Testis (tissue), 2 donors: ENCODE measurements at regions not wholly inside any gene's neighbourhood (a gene's known extent, or its start where the extent isn't known, plus 50 kb on each side); places are given as distances from the start of the nearest gene placed in this dataset.

ENCODE experiments used
- DNase-seq: peaks from one replicate; pipeline ENCODE4 v3.0.0-alpha.2; 2019
- H3K27ac ChIP-seq, 2 donors: fragments of 200-600 bp; sonication (generic); one replicate each; pipeline ENCODE4 v1.5.1; 2019
- H3K27me3 ChIP-seq: fragments of 200-600 bp; sonication (generic); one replicate; pipeline ENCODE4 v1.5.1; 2019
- H3K36me3 ChIP-seq: fragments of 200-600 bp; sonication (generic); one replicate; pipeline ENCODE4 v1.5.1; 2017; ENCODE audit warnings: low read depth; ENCODE audit errors: missing control alignments
- H3K4me1 ChIP-seq: fragments of 200-600 bp; sonication (generic); one replicate; pipeline ENCODE4 v1.5.1; 2019
- H3K4me3 ChIP-seq, 2 donors: fragments of 200-600 bp; sonication (generic); one replicate each; pipeline ENCODE4 v1.5.1; 2017 to 2019
- H3K9me3 ChIP-seq: fragments of 200-600 bp; sonication (generic); one replicate; pipeline ENCODE4 v1.5.1; 2017
- POLR2A ChIP-seq: fragments of 450-650 bp; IDR thresholded peaks from one replicate; pipeline ENCODE4 v1.6.1; 2017; ENCODE audit warnings: antibody characterized with exemption, mild to moderate bottlenecking, moderate library complexity
- WGBS, 2 donors: methylation state at CpG; one replicate each; pipeline ENCODE4 v1.1.5; 2018; 5-methylcytosine and 5-hydroxymethylcytosine counted together
- intact Hi-C: fragments of 100-400 bp; cut with DNase I; formaldehyde crosslinking; loops from one replicate; pipeline ENCODE4 v1.15.1; 2023; ENCODE audit warnings: low total_unique reads
- TF ChIP-seq, protein P1 (sequence below), 3 experiments: fragments of 450-650 bp in 2 of 3; fragments of 200-600 bp in 1 of 3; sonication (generic) in 1 of 3; IDR thresholded peaks; one replicate each; pipeline ENCODE4 v1.5.1; 2016 to 2019; ENCODE audit warnings: antibody characterized with exemption in 3 of 3, mild to moderate bottlenecking in 2 of 3, moderate library complexity in 1 of 3

DNA sequence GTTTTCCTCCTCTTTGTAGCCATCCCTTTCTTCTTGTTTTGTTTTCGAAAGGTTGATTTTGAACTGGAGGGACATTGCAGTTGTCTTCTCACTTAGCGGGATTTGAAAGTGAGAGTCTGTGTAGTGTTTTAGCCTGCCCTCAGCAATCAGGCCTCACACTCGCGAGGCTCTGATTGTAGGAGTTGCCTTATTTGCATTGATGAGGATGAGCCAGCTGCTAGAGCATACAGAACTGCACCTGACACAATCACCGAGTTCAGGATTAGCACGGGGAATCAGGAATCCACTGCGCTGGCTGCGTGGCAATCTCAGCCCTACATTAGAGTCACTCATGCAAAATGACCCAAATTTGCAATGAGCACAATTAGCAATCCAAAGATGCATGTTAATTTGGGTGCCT, 122.5 kb upstream of the TMEM161B start:
- intact Hi-C loops: no loop called here
- peaks cover 4% of the 10 kb centered on the region for H3K4me1 ChIP-seq
- DNase-seq: no peak
- no peak overlapping the region for H3K27ac ChIP-seq
- no peaks in the 10 kb centered on the region for H3K27me3 ChIP-seq
- H3K9me3 ChIP-seq: no peaks in the 10 kb centered on the region
- no peak overlapping the region for H3K4me3 ChIP-seq
- no peaks in the 10 kb centered on the region for H3K36me3 ChIP-seq
- no peak for TF ChIP-seq POLR2A
- TF ChIP-seq, protein P1, sequence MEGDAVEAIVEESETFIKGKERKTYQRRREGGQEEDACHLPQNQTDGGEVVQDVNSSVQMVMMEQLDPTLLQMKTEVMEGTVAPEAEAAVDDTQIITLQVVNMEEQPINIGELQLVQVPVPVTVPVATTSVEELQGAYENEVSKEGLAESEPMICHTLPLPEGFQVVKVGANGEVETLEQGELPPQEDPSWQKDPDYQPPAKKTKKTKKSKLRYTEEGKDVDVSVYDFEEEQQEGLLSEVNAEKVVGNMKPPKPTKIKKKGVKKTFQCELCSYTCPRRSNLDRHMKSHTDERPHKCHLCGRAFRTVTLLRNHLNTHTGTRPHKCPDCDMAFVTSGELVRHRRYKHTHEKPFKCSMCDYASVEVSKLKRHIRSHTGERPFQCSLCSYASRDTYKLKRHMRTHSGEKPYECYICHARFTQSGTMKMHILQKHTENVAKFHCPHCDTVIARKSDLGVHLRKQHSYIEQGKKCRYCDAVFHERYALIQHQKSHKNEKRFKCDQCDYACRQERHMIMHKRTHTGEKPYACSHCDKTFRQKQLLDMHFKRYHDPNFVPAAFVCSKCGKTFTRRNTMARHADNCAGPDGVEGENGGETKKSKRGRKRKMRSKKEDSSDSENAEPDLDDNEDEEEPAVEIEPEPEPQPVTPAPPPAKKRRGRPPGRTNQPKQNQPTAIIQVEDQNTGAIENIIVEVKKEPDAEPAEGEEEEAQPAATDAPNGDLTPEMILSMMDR (IDR thresholded peaks at IDR 0.05): no peak
- WGBS, 2 donors: 70 to 83% methylated on average over 8 of the region's 8 CpGs

DNA sequence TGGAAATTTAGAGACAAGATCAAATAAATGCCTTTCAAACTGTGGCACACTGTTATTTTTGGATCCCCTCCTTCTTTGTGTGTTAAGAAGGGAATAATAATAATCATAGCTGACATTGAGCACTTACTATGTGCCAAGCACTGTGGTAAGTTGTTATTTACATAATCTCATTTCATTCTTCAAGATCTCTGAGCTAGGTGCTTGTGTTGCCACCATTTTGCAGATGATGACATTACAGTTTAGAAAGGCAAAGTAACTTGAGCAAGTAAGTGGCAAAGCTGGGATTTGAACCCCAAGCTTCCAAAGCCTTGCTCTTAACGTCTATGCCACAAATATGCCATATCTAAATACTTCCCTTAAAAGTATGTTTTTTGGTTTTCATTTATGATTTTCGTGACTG, 121.8 kb upstream of the TMEM161B start:
- WGBS, 2 donors: 82 to 89% methylated on average over 2 of the region's 2 CpGs
- DNase-seq: no peak
- intact Hi-C loops: no loop called here
- Histone ChIP-seq H3K4me3 (no peak overlapping the region), H3K27ac (no peak overlapping the region), H3K4me1 (peaks cover 4% of the 10 kb centered on the region), H3K36me3 (no peaks in the 10 kb centered on the region), H3K9me3 (no peaks in the 10 kb centered on the region), H3K27me3 (no peaks in the 10 kb centered on the region)
- TF ChIP-seq POLR2A: no peak
- TF ChIP-seq, protein P1 (IDR thresholded peaks at IDR 0.05): no peak

DNA sequence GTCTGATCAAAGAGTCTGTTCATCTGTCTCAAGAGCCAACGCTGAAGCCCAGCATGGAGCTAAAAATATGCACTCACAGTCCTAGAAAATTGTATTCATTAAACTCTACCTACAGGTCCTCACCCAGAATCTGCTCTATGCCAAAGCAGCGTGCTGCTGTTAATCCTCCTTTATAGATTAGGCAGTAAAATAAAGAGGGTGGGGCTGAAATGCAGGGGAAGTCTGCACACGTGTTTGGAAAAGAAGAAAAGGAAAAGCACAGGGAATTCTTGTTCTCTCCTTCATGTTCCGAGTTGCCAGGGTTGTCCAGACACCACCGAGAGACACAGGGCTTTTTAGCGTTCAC, 121.4 kb upstream of the TMEM161B start:
- intact Hi-C loops: no loop called here
- 69 to 71% methylated on average over 6 of the region's 6 CpGs for whole genome bisulfite sequencing, 2 donors
- H3K4me1 ChIP-seq: peaks cover 4% of the 10 kb centered on the region
- no peaks in the 10 kb centered on the region for H3K36me3 ChIP-seq
- no peaks in the 10 kb centered on the region for H3K9me3 ChIP-seq
- H3K27me3 ChIP-seq: no peaks in the 10 kb centered on the region
- H3K4me3 ChIP-seq: no peak overlapping the region
- no peak for TF ChIP-seq POLR2A
- TF ChIP-seq, protein P1 (IDR thresholded peaks at IDR 0.05): no peak
- no peak overlapping the region for H3K27ac ChIP-seq
- DNase-seq: no peak

DNA sequence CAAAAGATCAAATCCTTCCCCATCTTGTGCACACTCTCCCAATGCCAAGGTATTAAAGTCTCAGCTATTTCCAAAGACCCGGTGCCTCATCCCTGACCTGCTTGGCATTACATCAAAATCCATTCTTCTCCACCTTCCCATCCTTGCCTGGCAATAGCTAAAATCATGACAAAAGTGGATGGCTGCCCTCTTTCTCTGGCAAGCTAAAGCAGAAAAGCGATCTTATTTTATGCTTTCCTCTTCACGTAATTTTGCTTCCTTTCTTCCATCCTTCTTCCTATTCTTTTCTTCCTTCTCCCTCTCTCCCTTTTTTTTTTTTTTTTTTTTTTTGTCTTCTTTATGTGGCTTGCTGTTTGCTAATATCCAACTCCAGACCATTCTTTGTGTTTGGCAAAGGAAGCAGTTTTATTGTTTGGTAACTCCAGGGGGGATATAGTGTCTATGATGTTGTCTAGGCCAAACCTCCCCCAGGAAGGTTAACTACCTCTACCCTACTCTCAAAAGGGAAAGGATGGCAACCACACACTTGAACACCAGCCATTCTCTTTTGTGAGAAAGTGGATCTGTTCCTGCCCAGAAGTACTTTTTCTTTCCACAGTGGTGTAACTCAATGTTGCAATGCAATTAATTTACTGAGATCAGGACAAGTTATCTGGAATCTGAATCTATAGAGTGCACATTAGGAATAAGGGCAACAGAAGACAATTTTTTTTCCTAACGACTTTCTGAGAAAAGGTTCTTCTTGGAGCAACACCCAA, 120.9 kb upstream of the TMEM161B start:
- DNase-seq: no peak
- no peak overlapping the region for H3K4me3 ChIP-seq
- intact Hi-C loops: no loop called here
- peaks cover 4% of the 10 kb centered on the region for H3K4me1 ChIP-seq
- H3K36me3 ChIP-seq: no peaks in the 10 kb centered on the region
- H3K9me3 ChIP-seq: no peaks in the 10 kb centered on the region
- 74 to 78% methylated on average over 4 of the region's 4 CpGs for WGBS, 2 donors
- no peak overlapping the region for H3K27ac ChIP-seq
- H3K27me3 ChIP-seq: no peaks in the 10 kb centered on the region
- TF ChIP-seq, protein P1 (IDR thresholded peaks at IDR 0.05): no peak
- no peak for TF ChIP-seq POLR2A
